IPS-18c (cell line): ENCODE measurements at regions not wholly inside any gene's neighbourhood (a gene's known extent, or its start where the extent isn't known, plus 50 kb on each side); places are given as distances from the start of the nearest gene placed in this dataset.

Source experiments
- H3K4me3 ChIP-seq: 2 replicates; pipeline ENCODE4 v1.7.0; 2013; ENCODE audit warnings: low read depth, mild to moderate bottlenecking, low read length, moderate library complexity; ENCODE audit not compliant: insufficient read depth
- H3K9me3 ChIP-seq: one replicate; pipeline ENCODE4 v1.6.1; 2013; ENCODE audit warnings: mild to moderate bottlenecking, low read length, moderate library complexity; ENCODE audit not compliant: control insufficient read depth, insufficient read depth

DNA sequence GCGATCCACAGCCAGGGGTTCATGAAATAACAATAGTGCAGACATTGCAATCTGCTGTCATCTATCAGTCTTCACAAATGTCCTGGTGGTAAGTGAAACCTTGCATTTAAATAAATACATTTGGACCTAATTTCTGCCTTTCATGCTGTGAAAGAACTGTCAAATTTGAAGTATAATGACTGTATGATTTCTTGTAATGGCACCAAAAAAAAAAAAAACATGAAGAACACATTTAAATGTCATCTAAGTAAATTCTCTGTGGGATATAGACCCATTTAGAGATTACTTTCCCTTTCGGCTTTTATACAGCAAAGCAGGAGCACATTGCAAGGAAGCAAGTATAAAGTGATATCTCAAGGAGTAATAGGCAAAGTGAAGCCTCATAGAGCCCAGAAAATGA is 431.5 kb upstream of the SGCD start:
- Histone ChIP-seq H3K4me3 (no peak overlapping the region), H3K9me3 (no peaks in the 10 kb centered on the region)

DNA sequence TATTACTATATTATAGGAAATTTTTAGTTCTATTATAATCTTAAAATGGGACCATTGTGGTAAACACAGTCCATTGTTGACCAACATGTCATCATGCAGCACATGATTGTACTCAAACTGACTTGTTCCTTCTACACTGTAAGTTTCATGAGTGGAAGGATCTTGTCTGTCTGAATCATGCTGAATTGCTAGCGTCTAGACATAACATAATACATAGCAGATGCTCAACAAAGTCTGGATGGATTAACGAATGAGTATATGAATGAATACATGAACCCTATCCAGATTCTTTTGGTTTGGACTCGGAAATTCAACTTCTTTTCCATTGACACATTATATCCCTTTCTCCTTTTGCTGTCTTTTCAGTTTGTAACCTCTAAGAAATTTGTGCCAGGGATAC is 429.2 kb upstream of the SGCD start:
- no peaks in the 10 kb centered on the region for H3K9me3 ChIP-seq

GRCh38 chr5:155898284-155898683 is 428.7 kb upstream of the SGCD start:
- Histone ChIP-seq H3K9me3 (no peaks in the 10 kb centered on the region), H3K4me3 (no peak overlapping the region)

More for the DNA sequence above, 429.2 kb upstream of the SGCD start:
- H3K4me3 ChIP-seq: no peak overlapping the region

- Histone ChIP-seq H3K9me3 (no peaks in the 10 kb centered on the region), H3K4me3 (no peak overlapping the region)
These were observed 423.2 kb upstream of the SGCD start for GRCh38 chr5:155903791-155904190.

GRCh38 chr5:155905364-155905763 is 421.6 kb upstream of the SGCD start:
- no peak overlapping the region for H3K4me3 ChIP-seq
- H3K9me3 ChIP-seq: no peaks in the 10 kb centered on the region

DNA sequence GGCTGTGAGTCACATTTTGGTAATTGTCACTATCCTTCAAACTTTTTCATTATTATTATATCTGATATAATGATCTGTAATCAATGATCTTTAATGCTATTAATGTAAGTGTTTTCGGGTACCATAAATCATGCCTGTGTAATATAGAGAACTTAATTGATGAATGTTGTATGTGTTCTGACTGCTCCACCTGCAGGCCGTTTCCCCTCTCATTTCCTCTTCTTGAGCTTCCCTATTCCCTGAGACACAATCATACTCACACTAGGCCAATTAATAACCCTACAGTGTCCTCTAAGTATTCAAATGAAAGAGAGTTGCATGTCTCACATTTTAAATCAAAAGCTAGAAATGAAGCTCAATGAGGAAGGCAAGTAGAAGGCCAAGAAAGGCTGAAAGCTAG is 420.9 kb upstream of the SGCD start:
- Histone ChIP-seq H3K9me3 (no peaks in the 10 kb centered on the region), H3K4me3 (no peak overlapping the region)

DNA sequence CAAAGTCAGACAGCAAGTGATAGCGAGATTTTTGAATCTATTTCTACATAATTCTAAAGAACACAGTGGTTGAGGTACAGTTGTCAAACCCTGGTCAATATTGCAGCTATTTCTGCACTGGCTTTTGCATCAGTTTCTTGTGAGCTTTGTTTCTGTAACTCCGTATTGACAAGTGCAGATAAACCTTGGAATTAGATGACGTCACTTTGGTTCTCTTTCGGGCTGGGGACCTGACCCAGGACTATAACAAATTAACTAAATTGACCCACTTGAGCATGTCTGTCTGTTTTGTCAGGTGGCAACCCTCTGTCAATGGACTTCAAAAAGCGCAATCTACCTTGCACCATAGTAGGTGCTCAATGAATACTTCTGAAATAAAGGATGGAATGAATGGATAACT is 418.4 kb upstream of the SGCD start:
- H3K4me3 ChIP-seq: no peak overlapping the region
- no peaks in the 10 kb centered on the region for H3K9me3 ChIP-seq

DNA sequence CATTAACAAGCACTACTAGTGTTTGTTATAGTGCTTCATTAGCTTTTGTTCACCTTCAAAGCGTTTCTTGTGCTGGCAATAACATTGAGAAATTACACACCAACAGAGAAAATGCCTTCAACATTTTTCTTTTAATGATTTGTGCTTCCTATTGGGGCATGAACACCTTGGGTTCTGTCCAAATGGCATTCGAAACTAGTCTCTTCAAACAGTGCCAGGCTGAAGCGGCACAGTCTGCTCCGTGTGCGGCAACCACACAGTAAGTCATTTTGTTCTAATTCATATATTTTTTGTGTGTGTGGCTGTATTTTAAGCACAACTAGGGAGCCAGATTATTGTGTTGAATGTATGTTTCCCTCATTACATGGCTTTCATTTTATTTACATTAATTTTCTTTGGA is 414.7 kb upstream of the SGCD start:
- Histone ChIP-seq H3K4me3 (no peak overlapping the region), H3K9me3 (no peaks in the 10 kb centered on the region)

GRCh38 chr5:155914766-155915165 is 412.2 kb upstream of the SGCD start:
- Histone ChIP-seq H3K4me3 (no peak overlapping the region), H3K9me3 (no peaks in the 10 kb centered on the region)

GRCh38 chr5:155915601-155916000 is 411.4 kb upstream of the SGCD start:
- Histone ChIP-seq H3K4me3 (no peak overlapping the region), H3K9me3 (no peaks in the 10 kb centered on the region)

DNA sequence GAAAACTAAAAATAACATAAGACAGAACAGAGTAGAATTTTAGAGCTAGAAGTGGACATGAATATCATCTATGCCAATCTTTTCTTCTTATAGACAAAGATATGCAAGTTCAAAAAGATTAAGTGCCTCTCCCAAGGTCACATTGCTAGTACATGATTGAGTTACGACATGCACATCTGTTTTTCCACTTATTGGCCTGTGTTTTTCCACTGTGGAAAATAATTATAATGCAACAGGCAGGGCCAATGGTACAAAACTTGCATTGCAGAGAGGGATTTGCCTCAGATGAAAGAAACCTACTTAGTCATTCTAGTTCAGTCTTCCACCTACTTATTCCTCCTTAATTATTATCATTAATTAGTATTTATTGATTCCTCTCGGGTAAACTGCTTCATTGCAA is 407.8 kb upstream of the SGCD start:
- H3K4me3 ChIP-seq: no peak overlapping the region

GRCh38 chr5:155919725-155920124 is 407.2 kb upstream of the SGCD start:
- Histone ChIP-seq H3K4me3 (no peak overlapping the region), H3K9me3 (no peaks in the 10 kb centered on the region)

More for the DNA sequence above, 407.8 kb upstream of the SGCD start:
- H3K9me3 ChIP-seq: no peaks in the 10 kb centered on the region

- Histone ChIP-seq H3K4me3 (no peak overlapping the region), H3K9me3 (no peaks in the 10 kb centered on the region)
These were observed 405.3 kb upstream of the SGCD start for GRCh38 chr5:155921621-155922020.

GRCh38 chr5:155923784-155924183 is 403.2 kb upstream of the SGCD start:
- Histone ChIP-seq H3K4me3 (no peak overlapping the region), H3K9me3 (no peaks in the 10 kb centered on the region)

DNA sequence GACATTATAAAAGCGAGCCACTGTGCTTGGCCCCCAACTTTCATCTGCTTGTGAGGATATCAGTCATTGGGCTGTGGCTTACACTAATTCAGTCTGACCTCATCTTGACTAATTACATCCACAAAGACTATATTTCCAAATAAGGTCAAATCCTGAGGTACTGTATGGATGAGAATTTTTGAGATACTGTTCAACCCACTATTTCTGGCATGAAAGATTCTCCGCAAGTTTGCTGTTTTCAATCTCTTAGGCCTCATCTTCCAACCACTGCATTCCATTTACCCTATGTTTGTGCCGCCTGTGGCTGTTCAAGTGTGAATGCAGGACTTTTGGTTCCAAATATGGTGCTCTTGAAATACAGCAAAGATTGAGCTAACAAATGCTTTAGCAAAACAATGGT is 400.9 kb upstream of the SGCD start:
- Histone ChIP-seq H3K9me3 (no peaks in the 10 kb centered on the region), H3K4me3 (no peak overlapping the region)

GRCh38 chr5:155926766-155927165 is 400.2 kb upstream of the SGCD start:
- Histone ChIP-seq H3K9me3 (no peaks in the 10 kb centered on the region), H3K4me3 (no peak overlapping the region)

DNA sequence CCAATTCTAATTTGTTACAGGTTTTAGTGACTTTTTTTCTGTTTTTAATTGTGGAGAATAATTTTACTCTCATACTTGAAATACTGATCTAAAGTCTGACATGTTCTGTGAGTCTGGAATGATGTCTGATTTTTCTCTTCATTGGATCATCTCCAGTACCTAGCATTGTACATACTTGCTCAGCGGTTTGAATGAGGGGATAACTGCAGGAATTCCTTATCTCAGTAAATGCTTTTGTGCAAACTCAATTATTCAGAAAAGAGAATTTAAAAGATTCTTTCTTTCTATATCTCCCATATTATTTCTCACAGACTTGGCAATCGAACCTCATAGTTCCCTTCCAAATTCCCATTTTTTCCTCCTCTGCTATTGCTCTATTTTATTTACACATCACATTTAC is 397.9 kb upstream of the SGCD start:
- H3K4me3 ChIP-seq: no peak overlapping the region
- H3K9me3 ChIP-seq: no peaks in the 10 kb centered on the region

- no peaks in the 10 kb centered on the region for H3K9me3 ChIP-seq
- H3K4me3 ChIP-seq: no peak overlapping the region
These were observed 392.0 kb upstream of the SGCD start for GRCh38 chr5:155934964-155935363.

DNA sequence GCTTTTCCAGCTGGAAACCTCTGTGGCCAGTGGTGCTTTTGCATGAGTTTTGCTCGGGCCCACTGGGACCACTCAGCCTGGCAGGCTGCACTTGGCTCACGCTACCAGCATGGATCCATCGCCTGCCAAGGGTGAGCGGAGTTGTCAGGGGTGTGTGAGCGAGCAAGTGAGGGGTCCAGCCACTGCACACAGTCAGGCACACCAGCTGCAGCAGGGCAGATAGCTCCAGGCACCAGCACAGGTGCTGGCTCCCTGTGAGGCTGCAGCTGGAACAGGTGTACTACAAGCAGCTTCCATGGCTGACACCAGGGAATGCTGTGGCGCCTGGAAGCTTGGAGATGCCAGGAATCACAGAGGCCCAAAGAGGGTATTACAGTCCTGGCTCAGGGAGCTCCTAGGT is 391.2 kb upstream of the SGCD start:
- Histone ChIP-seq H3K4me3 (no peak overlapping the region), H3K9me3 (no peaks in the 10 kb centered on the region)
